ENCODE measurements at regions not wholly inside any gene's neighbourhood (a gene's known extent, or its start where the extent isn't known, plus 50 kb on each side); places are given as distances from the start of the nearest gene placed in this dataset.
"Not testable (repeated sequence)": the region's sequence is repeated elsewhere in the genome, so short reads cannot be mapped to it uniquely, and the experiment has no call there.

DNA sequence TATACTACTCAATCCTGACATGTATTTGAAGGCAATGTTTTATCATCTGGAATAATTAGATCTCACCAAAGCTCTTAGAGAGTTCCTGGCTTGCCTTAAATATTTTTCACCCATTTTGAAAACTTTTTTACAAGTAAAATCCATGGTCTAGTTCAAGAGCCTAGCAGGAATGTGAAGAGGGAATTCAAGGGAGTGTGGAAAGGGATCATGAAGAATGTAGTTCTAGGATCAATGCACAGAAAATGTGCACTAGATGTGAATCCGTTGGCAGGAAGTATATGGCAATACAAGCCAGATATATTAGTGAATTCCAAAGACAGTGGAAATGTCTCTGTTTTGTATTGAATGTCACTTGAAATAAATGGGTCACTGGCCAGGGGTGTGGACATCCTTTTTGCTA is 167.9 kb upstream of the MOCS2 start:
- DNase-seq: no peak

DNA sequence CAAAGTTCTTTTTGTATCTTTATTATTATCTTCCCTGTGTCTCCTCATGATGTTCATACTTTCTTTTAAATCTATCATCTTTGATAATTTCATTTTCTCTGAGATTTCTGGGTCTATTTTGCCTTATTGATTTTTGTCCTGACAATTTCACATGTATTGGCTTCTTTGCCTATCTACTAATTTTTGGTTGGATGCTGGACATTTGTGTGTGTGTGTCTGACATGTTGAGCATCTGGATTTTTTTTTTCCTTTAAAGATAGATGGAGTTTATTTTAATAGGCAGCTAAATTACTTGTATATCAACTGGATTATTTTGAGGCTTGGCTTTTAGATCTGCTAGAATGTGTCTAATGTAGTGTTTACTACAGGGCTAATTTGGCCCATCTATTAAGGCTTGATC is 178.0 kb upstream of the MOCS2 start:
- DNase-seq: no peak

DNA sequence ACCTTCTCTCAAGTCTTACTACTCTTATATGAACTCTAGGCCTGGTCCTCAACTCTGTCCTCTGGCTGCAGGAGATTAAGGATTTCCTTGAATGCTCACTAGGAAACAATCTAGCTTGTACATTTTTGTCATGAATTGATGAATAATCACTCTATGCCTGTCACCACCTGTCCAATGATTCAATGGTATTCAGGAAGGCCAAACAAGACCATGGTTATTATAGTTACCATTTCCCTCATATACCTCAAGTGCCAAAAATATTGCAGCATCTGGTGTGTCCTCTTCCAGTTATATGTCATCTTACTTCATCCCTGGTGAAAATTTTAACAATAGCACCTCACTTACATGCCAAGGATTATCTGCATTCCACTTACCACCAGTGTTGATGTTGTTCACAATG is 179.0 kb upstream of the MOCS2 start:
- DNase-seq: no peak

DNA sequence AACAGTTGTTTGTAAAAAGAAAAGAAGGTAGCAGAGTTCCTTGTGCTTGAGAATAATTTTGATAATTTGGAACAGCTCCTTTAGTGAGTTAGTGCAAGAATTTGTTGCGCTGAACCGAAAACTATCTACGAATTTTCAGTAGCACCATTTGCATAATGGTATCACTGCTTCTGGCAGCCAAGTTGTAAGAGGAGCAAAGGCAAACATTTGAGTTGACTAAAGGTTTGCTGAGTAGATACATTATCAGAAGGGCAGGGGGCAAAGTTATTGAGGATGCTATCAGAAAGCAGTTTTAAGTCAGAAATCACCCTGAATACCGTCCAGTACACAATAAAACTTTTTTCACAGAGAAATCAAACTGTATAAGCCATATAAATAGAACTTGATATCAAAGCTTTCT is 181.5 kb upstream of the MOCS2 start:
- DNase-seq: no peak

DNA sequence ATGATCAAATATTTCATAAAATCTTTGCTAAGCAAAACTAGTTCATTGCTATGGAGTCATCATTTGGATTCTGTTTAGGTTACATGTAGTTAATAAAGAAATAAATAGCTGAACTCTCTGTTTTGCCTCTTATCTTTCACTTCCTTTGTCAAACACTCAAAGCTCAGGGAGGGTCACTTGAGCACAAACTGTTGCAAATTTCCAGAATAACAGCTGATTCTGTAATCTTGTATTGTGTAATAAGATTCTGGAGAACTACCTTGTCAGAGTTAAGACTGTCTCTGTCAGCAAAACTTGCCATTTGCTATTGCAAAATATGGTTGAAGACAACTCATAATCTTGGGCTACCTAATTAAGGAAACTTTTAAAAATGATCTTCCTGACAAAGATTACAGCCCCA is 182.0 kb upstream of the MOCS2 start:
- no peak for DNase-seq

DNA sequence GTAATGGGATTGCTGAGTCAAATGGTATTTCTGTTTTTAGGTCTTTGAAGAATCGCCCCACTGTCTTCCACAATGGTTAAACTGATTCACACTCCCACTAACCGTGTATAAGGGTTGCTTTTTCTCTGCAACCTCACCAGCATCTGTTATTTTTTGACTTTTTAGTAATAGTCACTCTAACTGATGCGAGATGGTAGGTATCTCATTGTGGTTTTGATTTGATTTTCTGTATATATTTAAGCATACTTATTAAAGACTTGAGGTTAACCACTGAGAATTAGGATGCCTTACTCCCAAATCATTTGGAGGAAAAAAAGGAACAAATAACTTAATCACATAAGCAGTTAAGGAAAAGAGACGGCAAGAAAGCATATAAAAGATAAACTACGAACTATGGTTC is 181.6 kb upstream of the FST start:
- no peak for DNase-seq

DNA sequence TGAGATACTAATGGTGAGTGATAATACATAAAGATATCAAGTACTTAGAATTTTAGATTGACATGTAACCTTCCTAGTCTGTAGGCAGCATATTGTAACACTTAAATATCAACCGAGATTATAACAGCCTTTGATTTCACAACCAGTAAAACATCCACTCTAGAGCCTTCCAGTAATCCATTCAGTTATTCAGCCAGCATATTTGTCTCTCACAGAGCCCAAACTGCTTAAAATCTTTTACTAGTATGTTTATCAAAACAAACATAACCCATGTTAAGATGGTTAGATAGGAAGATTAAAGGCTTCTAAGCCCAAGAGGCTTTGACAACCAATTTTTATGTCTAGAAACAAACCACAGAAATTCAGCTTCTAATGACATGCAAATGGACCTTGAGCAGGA is 177.9 kb upstream of the FST start:
- no peak for DNase-seq

DNA sequence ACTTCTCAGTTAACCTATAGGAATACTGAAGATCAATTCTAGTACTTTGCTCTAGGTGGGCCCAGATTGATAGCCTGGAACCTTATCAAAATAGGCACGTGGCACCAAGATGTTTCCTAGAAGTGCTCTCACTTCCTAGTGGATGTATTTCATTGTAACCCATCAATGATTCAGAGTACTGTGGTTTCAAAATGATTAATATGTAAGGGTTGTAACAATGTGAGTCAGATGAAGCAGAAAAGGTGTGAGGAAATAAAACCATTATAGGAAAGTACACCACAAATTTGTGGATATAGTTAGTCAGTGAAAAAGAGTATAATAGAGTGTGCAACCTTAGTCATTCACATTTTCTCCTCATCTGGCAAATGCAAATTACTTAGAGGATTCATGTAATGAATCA is 177.3 kb upstream of the FST start:
- DNase-seq: no peak

DNA sequence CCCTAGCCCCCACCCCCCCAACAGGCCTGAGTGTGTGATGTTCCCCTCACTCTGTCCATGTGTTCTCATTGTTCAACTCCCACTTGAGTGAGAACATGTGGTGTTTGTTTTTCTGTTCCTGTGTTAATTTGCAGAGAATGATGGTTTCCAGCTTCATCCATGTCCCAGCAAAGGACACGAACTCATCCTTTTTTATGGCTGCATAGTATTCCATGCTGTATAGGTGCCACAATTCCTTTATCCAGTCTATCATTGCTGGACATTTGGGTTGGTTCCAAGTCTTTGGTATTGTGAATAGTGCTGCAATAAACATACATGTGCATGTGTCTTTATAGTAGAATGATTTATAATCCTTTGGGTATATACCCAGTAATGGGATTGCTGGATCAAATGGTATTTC is 175.1 kb upstream of the FST start:
- not testable (repeated sequence) for DNase-seq

DNA sequence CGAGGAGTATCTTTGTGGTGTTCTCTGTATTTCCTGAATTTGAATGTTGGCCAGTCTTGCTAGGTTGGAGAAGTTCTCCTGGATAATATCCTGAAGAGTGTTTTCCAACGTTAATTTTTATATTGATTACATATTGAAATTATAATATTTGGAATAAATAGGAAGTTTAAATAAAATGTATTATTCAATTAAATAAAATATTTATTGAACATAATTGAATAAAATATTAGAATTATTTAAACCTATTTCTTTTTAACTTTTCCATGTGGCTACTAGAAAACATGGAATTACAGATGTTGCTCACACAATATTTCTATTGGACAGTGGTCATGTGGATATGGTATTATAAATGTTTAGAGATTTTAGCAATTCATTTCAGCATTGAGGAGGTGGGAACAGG is 170.8 kb upstream of the FST start:
- DNase-seq: no peak

DNA sequence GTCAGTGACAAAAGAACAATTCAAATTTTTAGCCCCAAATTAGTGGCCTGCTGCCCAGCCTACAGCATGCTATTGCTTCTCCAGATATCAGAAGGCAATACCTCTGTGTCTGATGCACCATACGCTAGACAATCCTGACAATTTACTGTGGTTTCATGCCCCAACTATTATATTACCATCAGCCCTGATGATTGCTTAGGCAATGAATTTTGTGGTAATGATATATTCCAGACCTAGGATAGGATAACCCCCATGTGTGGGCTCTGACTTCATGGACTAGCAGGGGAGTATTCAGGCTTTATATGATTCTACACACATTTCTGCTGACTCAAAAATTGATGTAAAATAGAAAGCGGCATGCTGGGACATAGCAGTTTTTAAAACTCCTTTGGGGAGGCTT is 168.7 kb upstream of the FST start:
- DNase-seq: no peak

DNA sequence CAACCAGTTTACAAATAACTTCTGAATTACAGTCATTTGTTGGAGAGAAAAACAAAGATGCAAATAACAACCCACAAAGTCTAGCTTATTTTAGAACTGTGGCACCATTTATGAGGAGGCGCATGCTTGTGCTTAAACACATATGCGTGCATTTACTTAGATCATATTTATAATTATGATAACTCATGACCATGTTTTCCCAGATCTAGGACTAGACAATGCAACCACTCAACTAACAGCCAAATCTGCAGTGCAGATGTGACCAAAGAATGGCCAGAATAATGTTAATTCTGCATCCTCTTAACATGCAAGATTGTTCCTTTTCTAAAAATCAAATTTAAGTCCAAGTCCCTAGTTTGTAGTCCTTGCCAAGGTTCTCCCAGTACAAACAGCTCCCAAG is 167.3 kb upstream of the FST start:
- DNase-seq: no peak

DNA sequence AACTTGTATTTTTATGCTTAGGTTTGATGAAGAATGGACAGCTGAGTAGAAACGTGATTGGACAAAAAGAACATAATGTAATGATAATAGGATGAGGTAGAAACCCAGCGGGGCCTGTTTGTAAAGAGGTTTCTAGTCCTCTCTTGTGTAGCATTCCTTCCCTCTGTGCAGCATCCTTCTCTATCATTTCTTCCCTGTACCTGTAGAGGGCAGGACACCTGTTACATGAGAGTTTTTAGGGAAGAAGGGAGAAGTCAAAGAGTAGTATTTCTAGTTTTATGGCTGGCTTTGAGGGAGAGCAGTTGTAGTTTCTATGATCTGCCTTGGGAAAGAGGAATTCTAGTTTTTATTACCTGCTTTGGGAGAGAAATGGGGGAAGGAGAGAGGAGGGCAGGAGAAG is 162.1 kb upstream of the FST start:
- DNase-seq: no peak

DNA sequence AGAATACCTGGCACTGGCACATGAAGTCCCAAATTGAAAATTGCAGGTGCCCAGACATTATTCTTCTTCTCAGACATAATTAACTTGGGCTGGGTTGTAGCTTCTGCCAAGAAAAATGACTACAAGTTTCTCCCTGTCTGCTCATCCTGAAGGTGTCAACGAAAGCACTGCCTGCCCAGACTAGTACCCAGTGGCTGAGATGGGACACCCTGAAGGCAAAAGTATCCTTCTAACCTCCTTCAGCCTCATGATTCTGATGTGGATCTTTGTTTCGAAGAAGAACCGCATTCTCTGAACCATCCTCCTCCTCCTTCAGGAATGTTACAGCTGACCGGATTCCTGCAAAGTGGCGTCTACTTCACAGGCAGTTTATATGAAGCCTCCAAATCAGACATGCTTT is 161.1 kb upstream of the FST start:
- no peak for DNase-seq

DNA sequence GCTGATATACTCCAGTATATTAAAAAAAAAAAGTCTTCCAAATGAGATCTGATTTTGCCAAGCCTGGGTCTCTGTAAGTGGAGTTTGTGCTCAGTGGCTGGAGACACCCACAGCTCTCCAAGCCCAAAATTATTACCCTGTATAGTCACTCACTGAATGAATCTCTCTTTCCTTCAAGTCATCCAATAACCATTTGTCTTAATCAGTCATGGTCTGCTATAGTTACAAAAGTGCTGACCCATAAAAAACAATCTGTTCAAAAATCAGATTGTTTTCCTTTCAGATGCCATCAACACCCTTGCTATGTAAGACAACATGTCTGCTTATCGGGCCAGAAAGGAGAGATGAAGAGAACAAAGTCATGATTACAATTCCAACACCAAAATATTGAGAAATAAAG is 159.4 kb upstream of the FST start:
- no peak for DNase-seq

DNA sequence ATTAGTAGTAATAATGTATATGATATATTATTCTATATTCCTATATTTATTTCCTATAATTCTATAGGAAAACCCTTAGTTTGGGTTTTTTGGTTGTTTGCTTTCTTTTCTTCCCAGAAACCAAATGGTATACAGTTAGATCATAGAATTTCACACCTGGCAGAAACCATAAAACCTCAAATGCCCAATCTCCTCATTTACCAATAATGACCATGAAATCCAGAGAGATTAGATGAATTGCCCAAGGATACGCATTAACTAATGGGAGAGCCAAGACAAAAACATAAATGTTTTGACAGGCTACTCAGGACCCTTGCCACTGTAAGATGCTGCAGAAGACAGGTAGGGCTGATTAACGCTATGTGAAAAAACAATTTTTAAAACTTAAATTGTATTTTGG is 158.7 kb upstream of the FST start:
- DNase-seq: no peak

DNA sequence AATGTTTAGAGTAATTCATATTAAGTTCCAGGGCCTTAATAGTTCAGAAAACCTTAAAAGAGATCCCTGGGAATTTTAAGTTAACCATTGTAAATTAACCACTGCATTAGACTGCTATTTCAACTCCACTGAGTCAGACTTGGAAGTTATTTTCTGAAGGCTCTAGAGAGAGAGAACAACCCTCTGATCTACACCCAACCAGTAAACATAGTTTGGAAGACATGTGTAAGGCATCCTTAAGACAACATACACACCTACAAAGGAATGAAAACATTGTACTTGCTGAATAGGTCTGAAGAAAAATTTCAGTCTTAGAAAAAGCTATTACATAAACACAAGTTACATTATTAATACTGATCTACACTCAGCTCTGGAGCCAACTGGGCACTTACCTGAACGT is 158.2 kb upstream of the FST start:
- DNase-seq: no peak

DNA sequence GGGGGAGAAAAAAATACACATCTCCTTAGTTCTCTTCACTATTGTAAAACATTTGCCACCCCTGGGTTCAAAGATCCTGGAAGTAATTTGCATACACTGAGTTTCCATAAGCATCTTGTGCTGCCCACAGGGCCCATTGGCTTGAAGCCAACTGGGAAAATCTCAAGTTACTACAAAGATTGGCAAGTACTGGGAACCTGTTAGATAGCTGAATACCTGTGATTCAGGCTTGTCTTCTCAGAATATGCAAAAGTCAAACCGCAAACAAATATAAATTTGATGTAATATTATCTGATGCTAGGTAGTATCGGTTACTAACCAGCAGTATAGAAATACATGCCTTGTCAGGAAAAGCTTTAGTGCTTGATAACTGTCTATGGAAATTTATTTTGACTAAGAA is 156.9 kb upstream of the FST start:
- DNase-seq: no peak

DNA sequence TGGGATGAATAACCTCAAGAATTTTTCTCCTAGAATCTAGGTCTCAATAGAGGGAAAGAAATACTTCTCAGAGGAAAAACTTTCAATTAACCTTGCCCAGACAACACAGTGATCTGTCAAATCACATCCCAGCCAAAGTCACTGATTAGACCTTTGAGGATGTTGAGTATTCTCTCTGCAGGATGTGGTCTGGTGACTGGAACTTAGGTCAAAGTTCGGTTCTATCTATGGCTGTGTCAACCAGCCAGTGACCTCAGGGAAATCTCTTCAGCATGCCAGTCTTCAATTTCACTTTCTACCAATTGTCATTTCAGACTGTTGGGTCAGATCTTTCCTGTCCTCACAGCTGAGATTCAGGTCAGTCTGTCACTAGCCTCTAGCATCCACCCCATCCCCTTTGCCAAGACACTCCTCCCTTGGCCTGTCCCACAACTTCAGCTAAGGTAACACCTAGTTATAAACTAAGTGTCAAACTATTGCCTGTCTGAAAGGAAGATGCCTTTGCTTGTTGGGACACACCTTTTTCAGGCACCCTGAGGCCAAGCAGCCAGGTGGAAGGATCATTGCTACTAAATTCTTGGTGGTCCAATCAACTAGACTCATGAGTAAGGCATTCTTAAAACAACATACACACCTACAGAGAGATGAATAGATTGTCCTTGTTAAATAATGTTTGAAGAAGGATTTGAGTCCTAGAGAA is 156.3 kb upstream of the FST start:
- DNase-seq: no peak

DNA sequence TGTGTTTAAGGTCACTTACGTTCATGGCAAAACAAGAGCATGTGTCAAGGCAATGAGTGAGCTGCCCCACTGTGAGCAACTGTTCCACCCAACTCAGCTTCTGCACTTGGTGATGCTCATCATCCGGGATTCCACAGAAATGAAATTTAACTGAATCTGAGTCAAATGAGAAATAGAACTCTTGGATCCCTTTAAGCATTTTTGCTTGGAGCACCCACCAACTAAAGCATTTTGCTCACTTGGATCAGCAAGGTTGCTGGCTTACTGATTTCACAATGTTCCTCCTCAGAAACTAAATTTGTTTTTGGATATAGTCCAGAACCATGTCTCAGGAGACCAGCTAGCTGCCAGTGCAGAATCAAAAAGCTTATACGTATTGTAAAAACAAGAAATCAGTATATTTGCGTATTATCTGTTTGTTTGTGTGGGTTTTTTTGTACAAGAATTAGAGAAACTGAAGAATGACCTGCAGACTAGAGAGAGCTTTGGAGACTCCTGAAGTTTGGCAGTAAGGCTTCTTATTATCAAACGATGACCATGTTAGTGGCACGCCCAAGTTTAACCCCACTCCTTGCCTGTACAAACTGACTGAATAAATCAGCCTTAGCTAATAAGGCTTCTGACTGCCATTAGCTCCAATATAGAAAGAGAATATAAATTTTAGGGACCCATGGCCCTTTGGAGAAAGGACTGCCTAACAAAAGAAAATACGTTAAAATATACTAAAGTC is 153.8 kb upstream of the FST start:
- no peak for DNase-seq

DNA sequence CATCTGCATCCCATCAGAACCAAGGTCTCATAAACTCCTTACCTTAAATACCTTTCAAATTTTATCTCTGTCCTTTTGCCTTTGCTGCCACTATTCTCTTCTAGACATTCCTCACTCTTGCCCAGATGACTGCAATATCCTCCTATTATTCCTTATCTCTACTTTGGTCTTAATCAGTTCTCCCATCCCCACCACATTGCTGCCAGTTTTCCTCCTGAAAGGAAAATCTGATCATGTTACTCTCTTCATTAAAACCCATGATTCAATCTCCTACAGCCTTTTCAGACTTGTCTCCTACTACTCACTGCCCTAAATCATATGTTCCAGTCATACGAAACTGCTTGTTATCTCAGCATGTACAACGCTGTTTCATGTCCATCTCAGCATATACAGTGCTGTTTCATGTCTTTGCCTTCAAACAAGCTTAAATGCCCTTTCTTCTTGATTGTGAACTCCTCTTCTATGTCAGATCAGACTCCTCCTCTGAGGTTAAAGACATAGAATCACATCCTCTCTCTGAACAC is 152.6 kb upstream of the FST start:
- DNase-seq: no peak

DNA sequence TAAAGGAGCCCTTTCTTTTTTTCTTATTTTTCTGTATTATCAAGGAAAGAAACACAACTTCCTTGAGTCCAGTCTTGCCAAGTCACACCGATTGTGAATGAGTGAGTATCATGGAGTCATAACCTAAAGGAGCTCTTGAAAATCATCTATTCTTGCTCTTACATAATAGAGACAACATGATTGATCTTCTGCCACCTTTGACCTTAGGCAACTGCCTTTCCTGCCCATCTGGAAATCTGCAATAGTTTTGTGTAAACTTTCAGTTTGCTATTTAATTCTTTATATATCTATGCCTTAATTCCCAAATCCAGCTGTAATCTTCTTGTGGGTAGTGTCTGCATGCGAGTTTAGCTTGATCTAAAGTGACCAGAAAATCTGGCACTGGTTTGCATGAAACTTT is 149.9 kb upstream of the FST start:
- DNase-seq: no peak

DNA sequence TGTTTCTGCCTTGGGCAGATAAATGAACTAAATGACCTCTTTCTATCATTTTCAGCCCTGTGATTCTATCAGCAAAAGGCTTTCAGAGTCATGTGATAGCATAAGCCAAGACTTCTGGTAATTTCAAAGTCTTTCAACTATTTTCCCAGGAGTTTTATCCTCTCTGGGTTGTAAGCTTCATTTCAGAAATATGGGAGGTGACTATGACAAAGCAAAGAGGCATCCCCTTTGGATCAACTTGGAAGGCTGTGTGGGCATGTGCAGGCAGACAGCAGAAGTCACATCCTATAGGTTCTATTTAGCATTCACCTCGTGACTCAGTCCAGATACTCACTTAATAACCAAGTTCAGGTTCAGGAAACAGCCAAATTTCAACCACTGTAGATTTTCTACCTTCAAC is 149.0 kb upstream of the FST start:
- no peak for DNase-seq

DNA sequence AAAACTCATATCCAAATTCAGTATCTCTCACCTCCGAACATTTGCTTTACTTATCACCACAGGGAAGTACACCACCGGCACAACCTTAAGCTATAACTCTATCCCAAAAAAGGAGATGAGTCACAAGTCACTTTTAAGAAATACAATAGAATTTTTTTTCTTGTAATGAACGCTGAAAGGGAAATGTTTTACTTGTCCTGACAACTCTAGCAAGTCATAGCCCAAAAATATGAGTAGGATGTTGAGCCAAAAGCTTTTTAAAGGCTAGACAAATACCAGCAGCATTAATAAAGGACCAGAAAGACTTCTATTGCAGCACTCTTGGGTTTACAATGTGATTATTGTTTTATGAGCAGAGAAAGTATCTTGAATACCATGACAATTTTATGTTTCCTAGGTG is 147.3 kb upstream of the FST start:
- no peak for DNase-seq

DNA sequence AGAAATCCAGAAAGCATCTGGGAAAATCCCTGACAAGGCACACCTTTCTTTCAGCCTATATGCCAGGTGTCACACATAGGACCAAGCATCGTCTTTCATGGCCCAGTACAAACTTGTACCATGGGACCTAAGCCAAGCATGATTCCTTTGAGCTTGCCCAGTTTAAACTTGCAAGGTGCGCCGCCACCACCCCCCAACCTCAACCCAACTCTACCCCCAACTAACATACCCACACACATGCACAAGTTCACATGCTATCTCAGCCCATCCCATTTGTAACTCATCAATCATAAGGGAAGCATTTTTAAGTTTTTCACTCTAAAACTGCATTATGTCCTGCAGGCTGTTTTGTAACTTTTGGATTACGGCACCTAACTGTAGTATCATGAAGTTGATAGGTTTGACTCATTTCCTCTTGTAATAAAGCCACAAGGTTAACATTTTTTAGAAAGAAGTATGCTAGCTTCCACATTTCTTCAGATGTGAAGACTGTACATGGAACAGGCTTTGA is 145.9 kb upstream of the FST start:
- DNase-seq: no peak

All from activated CD4-positive, CD25-positive, alpha-beta regulatory T cell (primary cell).